ENCODE measurements at regions not wholly inside any gene's neighbourhood (a gene's known extent, or its start where the extent isn't known, plus 50 kb on each side); places are given as distances from the start of the nearest gene placed in this dataset.

- H3K27ac ChIP-seq (ENCODE audit: low read depth in 2 of 2, low read length in 2 of 2), result no peak overlapping the region
- H3K9ac ChIP-seq (ENCODE audit: low read length in 3 of 3), result no peak overlapping the region
- no peak for DNase-seq
- intact Hi-C loops (cut with DNase I), result no loop called here
- no peak for TF ChIP-seq CTCF (IDR thresholded peaks at IDR 0.05; ENCODE audit: borderline replicate concordance, extremely low read depth, insufficient read depth)
- H3K4me1 ChIP-seq (ENCODE audit: control insufficient read depth in 2 of 3, insufficient read depth in 2 of 3, low read depth in 1 of 3, low read length in 3 of 3), result no peaks in the 10 kb centered on the region
- FAIRE-seq, result no peak
- no peaks in the 10 kb centered on the region for H3K36me3 ChIP-seq (ENCODE audit: control insufficient read depth in 2 of 3, insufficient read depth in 3 of 3, low read length in 3 of 3)
- H3K4me3 ChIP-seq (ENCODE audit: low read length in 3 of 3), result no peak overlapping the region
- no peaks in the 10 kb centered on the region for H3K9me3 ChIP-seq (ENCODE audit: control insufficient read depth in 2 of 3, insufficient read depth in 1 of 3, low read length in 3 of 3)
- H3K27me3 ChIP-seq (ENCODE audit: control insufficient read depth, insufficient read depth, low read length), result no peaks in the 10 kb centered on the region
Measured at GRCh38 chr1:87508247-87508787, 179.6 kb downstream of the LMO4 start.

- FAIRE-seq (no peak), DNase-seq (no peak)
- Histone ChIP-seq H3K27me3 (ENCODE audit: control insufficient read depth, insufficient read depth, low read length) (no peaks in the 10 kb centered on the region), H3K9ac (ENCODE audit: low read length in 3 of 3) (no peak overlapping the region), H3K4me1 (ENCODE audit: control insufficient read depth in 2 of 3, insufficient read depth in 2 of 3, low read depth in 1 of 3, low read length in 3 of 3) (no peaks in the 10 kb centered on the region), H3K4me3 (ENCODE audit: low read length in 3 of 3) (no peak overlapping the region), H3K9me3 (ENCODE audit: control insufficient read depth in 2 of 3, insufficient read depth in 1 of 3, low read length in 3 of 3) (no peaks in the 10 kb centered on the region), H3K27ac (ENCODE audit: low read depth in 2 of 2, low read length in 2 of 2) (no peak overlapping the region), H3K36me3 (ENCODE audit: control insufficient read depth in 2 of 3, insufficient read depth in 3 of 3, low read length in 3 of 3) (no peaks in the 10 kb centered on the region)
- intact Hi-C loops (cut with DNase I), result no loop called here
- no peak for TF ChIP-seq CTCF (IDR thresholded peaks at IDR 0.05; ENCODE audit: borderline replicate concordance, extremely low read depth, insufficient read depth)
Measured at GRCh38 chr1:87510540-87510939, 181.9 kb downstream of the LMO4 start.

DNA sequence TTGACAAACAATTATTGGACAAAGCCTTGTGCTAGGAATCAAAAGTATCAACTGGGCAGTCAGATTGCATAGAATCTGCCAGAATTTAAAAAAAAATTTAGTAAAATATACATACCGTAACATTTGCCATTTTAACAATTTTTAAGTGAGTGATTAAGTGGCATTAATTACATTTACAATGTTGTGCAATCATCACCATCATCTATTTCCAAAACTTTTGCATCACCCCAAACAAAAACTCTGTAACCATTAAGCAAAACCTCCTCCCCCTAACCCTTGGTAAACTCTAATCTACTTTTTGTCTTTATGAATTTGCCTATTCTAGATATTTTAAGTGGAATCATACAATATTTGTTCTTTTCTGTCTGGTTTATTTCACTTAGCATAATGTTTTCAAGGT lies 182.8 kb downstream of the LMO4 start:
- no peaks in the 10 kb centered on the region for H3K36me3 ChIP-seq (ENCODE audit: control insufficient read depth in 2 of 3, insufficient read depth in 3 of 3, low read length in 3 of 3)
- H3K9me3 ChIP-seq (ENCODE audit: control insufficient read depth in 2 of 3, insufficient read depth in 1 of 3, low read length in 3 of 3), result no peaks in the 10 kb centered on the region
- no peak overlapping the region for H3K9ac ChIP-seq (ENCODE audit: low read length in 3 of 3)
- no peaks in the 10 kb centered on the region for H3K27me3 ChIP-seq (ENCODE audit: control insufficient read depth, insufficient read depth, low read length)
- DNase-seq (no peak), FAIRE-seq (no peak)
- H3K4me1 ChIP-seq (ENCODE audit: control insufficient read depth in 2 of 3, insufficient read depth in 2 of 3, low read depth in 1 of 3, low read length in 3 of 3), result no peaks in the 10 kb centered on the region
- TF ChIP-seq CTCF (IDR thresholded peaks at IDR 0.05; ENCODE audit: borderline replicate concordance, extremely low read depth, insufficient read depth), result no peak
- no peak overlapping the region for H3K27ac ChIP-seq (ENCODE audit: low read depth in 2 of 2, low read length in 2 of 2)
- H3K4me3 ChIP-seq (ENCODE audit: low read length in 3 of 3), result no peak overlapping the region
- intact Hi-C loops (cut with DNase I), result no loop called here

GRCh38 chr1:87512431-87512830 lies 183.8 kb downstream of the LMO4 start:
- H3K9me3 ChIP-seq (ENCODE audit: control insufficient read depth in 2 of 3, insufficient read depth in 1 of 3, low read length in 3 of 3), result no peaks in the 10 kb centered on the region
- no peak overlapping the region for H3K9ac ChIP-seq (ENCODE audit: low read length in 3 of 3)
- intact Hi-C loops (cut with DNase I), result no loop called here
- TF ChIP-seq CTCF (IDR thresholded peaks at IDR 0.05; ENCODE audit: borderline replicate concordance, extremely low read depth, insufficient read depth), result no peak
- DNase-seq, result no peak
- H3K4me1 ChIP-seq (ENCODE audit: control insufficient read depth in 2 of 3, insufficient read depth in 2 of 3, low read depth in 1 of 3, low read length in 3 of 3), result no peaks in the 10 kb centered on the region
- H3K27ac ChIP-seq (ENCODE audit: low read depth in 2 of 2, low read length in 2 of 2), result no peak overlapping the region
- no peak overlapping the region for H3K4me3 ChIP-seq (ENCODE audit: low read length in 3 of 3)
- no peaks in the 10 kb centered on the region for H3K27me3 ChIP-seq (ENCODE audit: control insufficient read depth, insufficient read depth, low read length)
- no peaks in the 10 kb centered on the region for H3K36me3 ChIP-seq (ENCODE audit: control insufficient read depth in 2 of 3, insufficient read depth in 3 of 3, low read length in 3 of 3)
- no peak for FAIRE-seq
